MM.1S (cell line): ENCODE measurements at regions not wholly inside any gene's neighbourhood (a gene's known extent, or its start where the extent isn't known, plus 50 kb on each side); places are given as distances from the start of the nearest gene placed in this dataset.

Experiments
- DNase-seq: peaks from one replicate; pipeline ENCODE4 v3.0.0-alpha.2; 2015
- H2AFZ ChIP-seq: fragments of 300-600 bp; sonication (generic); 2 replicates; pipeline ENCODE4 v1.6.0; 2016; ENCODE audit warnings: antibody characterized with exemption, low read length
- H3F3A ChIP-seq: fragments of 300-600 bp; sonication (generic); 2 replicates; pipeline ENCODE4 v1.6.1; 2016; ENCODE audit warnings: mild to moderate bottlenecking, antibody characterized with exemption, low read length, moderate library complexity, mixed read lengths; ENCODE audit not compliant: insufficient read depth
- H3K27ac ChIP-seq: fragments of 300-600 bp; sonication (generic); 2 replicates; pipeline ENCODE4 v1.5.1; 2016; ENCODE audit warnings: mild to moderate bottlenecking, low read length
- H3K27me3 ChIP-seq: fragments of 300-600 bp; sonication (generic); replicated peaks from 2 replicates; pipeline ENCODE4 v1.6.0; 2016; ENCODE audit warnings: low read length; ENCODE audit not compliant: insufficient read depth
- H3K36me3 ChIP-seq: fragments of 300-600 bp; sonication (generic); replicated peaks from 2 replicates; pipeline ENCODE4 v1.6.1; 2016; ENCODE audit warnings: mild to moderate bottlenecking, low read length, mixed read lengths; ENCODE audit not compliant: insufficient read depth
- H3K4me1 ChIP-seq: fragments of 300-600 bp; sonication (generic); 2 replicates; pipeline ENCODE4 v1.6.1; 2016; ENCODE audit warnings: low read length, mixed read lengths
- H3K4me2 ChIP-seq: fragments of 300-600 bp; sonication (generic); 2 replicates; pipeline ENCODE4 v1.6.0; 2016; ENCODE audit warnings: low read depth, low read length
- H3K4me3 ChIP-seq: fragments of 300-600 bp; sonication (generic); 2 replicates; pipeline ENCODE4 v1.5.1; 2016; ENCODE audit warnings: low read length, mixed read lengths
- H3K79me2 ChIP-seq: fragments of 300-600 bp; sonication (generic); 2 replicates; pipeline ENCODE4 v1.6.1; 2016; ENCODE audit warnings: mixed run types, low read length, mixed read lengths
- H3K9ac ChIP-seq: fragments of 300-600 bp; sonication (generic); 2 replicates; pipeline ENCODE4 v1.6.1; 2016; ENCODE audit warnings: low read length, mixed read lengths
- H3K9me2 ChIP-seq: fragments of 300-600 bp; sonication (generic); replicated peaks from 2 replicates; pipeline ENCODE4 v1.6.1; 2016; ENCODE audit warnings: mild to moderate bottlenecking, low read length, mixed read lengths; ENCODE audit not compliant: insufficient read depth
- H3K9me3 ChIP-seq: fragments of 300-600 bp; sonication (generic); replicated peaks from 2 replicates; pipeline ENCODE4 v1.6.1; 2016; ENCODE audit warnings: mild to moderate bottlenecking, low read length, mixed read lengths; ENCODE audit not compliant: insufficient read depth
- H4K20me1 ChIP-seq: fragments of 300-600 bp; sonication (generic); 2 replicates; pipeline ENCODE4 v1.6.1; 2016; ENCODE audit warnings: mild to moderate bottlenecking, low read length, moderate library complexity, mixed read lengths; ENCODE audit not compliant: insufficient read depth
- CTCF ChIP-seq: fragments of 300-600 bp; sonication (generic); IDR thresholded peaks from 2 replicates; pipeline ENCODE4 v1.5.1; 2016; ENCODE audit warnings: antibody characterized with exemption, low read length, mixed read lengths
- EZH2 ChIP-seq: fragments of 300-600 bp; sonication (generic); optimal IDR thresholded peaks from 2 replicates; pipeline ENCODE3; 2017; ENCODE audit warnings: low read depth, mild to moderate bottlenecking, antibody characterized with exemption, low read length, mixed read lengths
- EZH2phosphoT487 ChIP-seq: fragments of 300-600 bp; sonication (generic); IDR thresholded peaks from 2 replicates; pipeline ENCODE4 v1.6.1; 2018; ENCODE audit warnings: antibody characterized with exemption, low read length

GRCh38 chr6:147904416-147904815 is 395.9 kb downstream of the SAMD5 start:
- no peak overlapping the region for H3K4me3 ChIP-seq

GRCh38 chr6:147905711-147906110 is 397.2 kb downstream of the SAMD5 start:
- H3K9me2 ChIP-seq: no peaks in the 10 kb centered on the region
- H3K27me3 ChIP-seq: no peaks in the 10 kb centered on the region
- no peaks in the 10 kb centered on the region for H3K4me1 ChIP-seq
- no peak overlapping the region for H2AFZ ChIP-seq
- H3K27ac ChIP-seq: no peak overlapping the region
- H3K9ac ChIP-seq: no peak overlapping the region
- no peaks in the 10 kb centered on the region for H4K20me1 ChIP-seq
- TF ChIP-seq CTCF: no peak
- H3K36me3 ChIP-seq: no peaks in the 10 kb centered on the region
- no peaks in the 10 kb centered on the region for H3K9me3 ChIP-seq
- no peak overlapping the region for H3K4me3 ChIP-seq
- no peak for DNase-seq
- H3F3A ChIP-seq: no peaks in the 10 kb centered on the region
- no peak overlapping the region for H3K4me2 ChIP-seq
- H3K79me2 ChIP-seq: no peaks in the 10 kb centered on the region

More at GRCh38 chr6:147904416-147904815, 395.9 kb downstream of the SAMD5 start:
- TF ChIP-seq CTCF (no peak), EZH2phosphoT487 (no peak), EZH2 (no peak)
- Histone ChIP-seq H3K9me3 (no peaks in the 10 kb centered on the region), H3K9me2 (no peaks in the 10 kb centered on the region), H4K20me1 (no peaks in the 10 kb centered on the region), H3K79me2 (no peaks in the 10 kb centered on the region), H3K27ac (no peak overlapping the region), H3K4me1 (no peaks in the 10 kb centered on the region), H2AFZ (no peak overlapping the region), H3F3A (no peaks in the 10 kb centered on the region), H3K4me2 (no peak overlapping the region), H3K9ac (no peak overlapping the region), H3K27me3 (no peaks in the 10 kb centered on the region), H3K36me3 (no peaks in the 10 kb centered on the region)
- no peak for DNase-seq

GRCh38 chr6:147906361-147906760 is 397.9 kb downstream of the SAMD5 start:
- Histone ChIP-seq H3K9me3 (no peaks in the 10 kb centered on the region), H3K27ac (no peak overlapping the region), H3F3A (no peaks in the 10 kb centered on the region), H3K4me3 (no peak overlapping the region), H3K27me3 (no peaks in the 10 kb centered on the region), H3K9ac (no peak overlapping the region), H2AFZ (no peak overlapping the region), H3K4me2 (no peak overlapping the region), H3K79me2 (no peaks in the 10 kb centered on the region), H3K9me2 (no peaks in the 10 kb centered on the region), H3K36me3 (no peaks in the 10 kb centered on the region), H4K20me1 (no peaks in the 10 kb centered on the region), H3K4me1 (no peaks in the 10 kb centered on the region)
- TF ChIP-seq EZH2: no peak
- no peak for TF ChIP-seq EZH2phosphoT487
- no peak for DNase-seq

GRCh38 chr6:147909640-147910039 is 401.1 kb downstream of the SAMD5 start:
- H3K4me3 ChIP-seq: no peak overlapping the region
- TF ChIP-seq CTCF (no peak), EZH2 (no peak), EZH2phosphoT487 (no peak)

More at GRCh38 chr6:147909640-147910039, 401.1 kb downstream of the SAMD5 start:
- no peaks in the 10 kb centered on the region for H3K36me3 ChIP-seq
- H2AFZ ChIP-seq: no peak overlapping the region
- no peaks in the 10 kb centered on the region for H3K9me2 ChIP-seq
- H3K9me3 ChIP-seq: no peaks in the 10 kb centered on the region
- H3K27ac ChIP-seq: no peak overlapping the region
- H3F3A ChIP-seq: no peaks in the 10 kb centered on the region
- H3K79me2 ChIP-seq: no peaks in the 10 kb centered on the region
- no peak overlapping the region for H3K9ac ChIP-seq
- DNase-seq: no peak
- H3K4me2 ChIP-seq: no peak overlapping the region
- H4K20me1 ChIP-seq: no peaks in the 10 kb centered on the region
- H3K27me3 ChIP-seq: no peaks in the 10 kb centered on the region
- H3K4me1 ChIP-seq: no peaks in the 10 kb centered on the region
